ENCODE measurements at regions not wholly inside any gene's neighbourhood (a gene's known extent, or its start where the extent isn't known, plus 50 kb on each side); places are given as distances from the start of the nearest gene placed in this dataset.
A peak's percentile ranks its signal among the peaks of the same experiment; 100 is the strongest.

GRCh38 chr10:84822931-84823630 is 494.7 kb downstream of the CCSER2 start:
- TF ChIP-seq CTCF (IDR thresholded peaks at IDR 0.05; ENCODE audit: unreplicated experiment in 3 of 3), result no peak
- Mint-ChIP-seq H3K36me3 (ENCODE audit: low read depth) (no peaks in the 10 kb centered on the region), H3K4me3 (no peak overlapping the region), H3K9me3 (no peaks in the 10 kb centered on the region), H3K27me3 (ENCODE audit: low read depth) (peaks cover 4% of the 10 kb centered on the region), H3K27ac (peak overlapping the region in 1 of 3 experiments; percentile 10), H3K4me1 (peaks cover 5% of the 10 kb centered on the region)

DNA sequence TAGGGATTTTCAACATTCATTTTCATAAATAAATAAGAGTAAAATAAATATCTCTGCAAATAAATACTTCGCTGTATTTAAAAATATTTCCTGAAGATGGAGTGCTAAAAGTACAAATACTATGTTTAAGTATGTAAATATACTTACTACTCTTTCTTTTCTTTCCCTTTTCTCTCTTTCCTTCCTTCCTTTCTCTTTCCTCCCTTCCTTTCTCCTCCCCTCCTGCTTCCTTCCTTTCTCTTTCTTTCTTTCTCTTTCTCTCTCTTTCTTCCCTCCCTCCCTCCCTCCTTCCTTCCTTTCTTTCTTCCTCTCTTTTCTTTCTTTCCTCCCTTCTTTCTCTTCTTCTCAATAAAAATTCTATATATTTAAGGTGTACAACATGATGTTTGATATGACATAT is 496.1 kb downstream of the CCSER2 start:
- Mint-ChIP-seq H3K27ac (no peak overlapping the region), H3K9me3 (no peaks in the 10 kb centered on the region), H3K4me1 (peaks cover 5% of the 10 kb centered on the region), H3K4me3 (no peak overlapping the region), H3K27me3 (ENCODE audit: low read depth) (peaks cover 4% of the 10 kb centered on the region), H3K36me3 (ENCODE audit: low read depth) (no peaks in the 10 kb centered on the region)
- TF ChIP-seq CTCF (IDR thresholded peaks at IDR 0.05; ENCODE audit: unreplicated experiment in 3 of 3), result no peak

GRCh38 chr10:84825330-84825729 is 496.9 kb downstream of the CCSER2 start:
- no peak overlapping the region for H3K4me3 Mint-ChIP-seq
- H3K36me3 Mint-ChIP-seq (ENCODE audit: low read depth), result no peaks in the 10 kb centered on the region
- H3K4me1 Mint-ChIP-seq, result peaks cover 5% of the 10 kb centered on the region
- no peaks in the 10 kb centered on the region for H3K9me3 Mint-ChIP-seq
- H3K27me3 Mint-ChIP-seq (ENCODE audit: low read depth), result peaks cover 4% of the 10 kb centered on the region
- no peak overlapping the region for H3K27ac Mint-ChIP-seq
- TF ChIP-seq CTCF (IDR thresholded peaks at IDR 0.05; ENCODE audit: unreplicated experiment in 3 of 3), result no peak

- no peak overlapping the region for H3K27ac Mint-ChIP-seq
- TF ChIP-seq CTCF (IDR thresholded peaks at IDR 0.05; ENCODE audit: unreplicated experiment in 3 of 3), result no peak
- no peak overlapping the region for H3K4me3 Mint-ChIP-seq
- H3K4me1 Mint-ChIP-seq, result peaks cover 5% of the 10 kb centered on the region
- no peaks in the 10 kb centered on the region for H3K9me3 Mint-ChIP-seq
- peaks cover under 1% of the 10 kb centered on the region for H3K27me3 Mint-ChIP-seq (ENCODE audit: low read depth)
- no peaks in the 10 kb centered on the region for H3K36me3 Mint-ChIP-seq (ENCODE audit: low read depth)
These were observed 498.3 kb downstream of the CCSER2 start for GRCh38 chr10:84826704-84827103.

GRCh38 chr10:84829131-84829530 is 500.7 kb downstream of the CCSER2 start:
- Mint-ChIP-seq H3K4me3 (no peak overlapping the region), H3K4me1 (no peaks in the 10 kb centered on the region), H3K36me3 (ENCODE audit: low read depth) (no peaks in the 10 kb centered on the region), H3K27me3 (ENCODE audit: low read depth) (no peaks in the 10 kb centered on the region), H3K9me3 (no peaks in the 10 kb centered on the region), H3K27ac (no peak overlapping the region)
- TF ChIP-seq CTCF (IDR thresholded peaks at IDR 0.05; ENCODE audit: unreplicated experiment in 3 of 3), result no peak
